Prostate gland (tissue), 2 donors: ENCODE measurements at regions not wholly inside any gene's neighbourhood (a gene's known extent, or its start where the extent isn't known, plus 50 kb on each side); places are given as distances from the start of the nearest gene placed in this dataset.

Source experiments
- POLR2A ChIP-seq: fragments of 450-650 bp; IDR thresholded peaks from one replicate; pipeline ENCODE4 v1.6.1; 2016; ENCODE audit warnings: antibody characterized with exemption, mild to moderate bottlenecking
- TF ChIP-seq, protein P1 (sequence below), 4 experiments: fragments of 200-600 bp in 2 of 4; fragments of 450-650 bp in 2 of 4; sonication (generic) in 2 of 4; IDR thresholded peaks; 1 replicate in 3 of 4; 2 replicates in 1 of 4; pipeline ENCODE4 v1.5.1; 2016 to 2019; ENCODE audit warnings: antibody characterized with exemption in 4 of 4, mild to moderate bottlenecking in 2 of 4, moderate library complexity in 2 of 4

- TF ChIP-seq, protein P1, sequence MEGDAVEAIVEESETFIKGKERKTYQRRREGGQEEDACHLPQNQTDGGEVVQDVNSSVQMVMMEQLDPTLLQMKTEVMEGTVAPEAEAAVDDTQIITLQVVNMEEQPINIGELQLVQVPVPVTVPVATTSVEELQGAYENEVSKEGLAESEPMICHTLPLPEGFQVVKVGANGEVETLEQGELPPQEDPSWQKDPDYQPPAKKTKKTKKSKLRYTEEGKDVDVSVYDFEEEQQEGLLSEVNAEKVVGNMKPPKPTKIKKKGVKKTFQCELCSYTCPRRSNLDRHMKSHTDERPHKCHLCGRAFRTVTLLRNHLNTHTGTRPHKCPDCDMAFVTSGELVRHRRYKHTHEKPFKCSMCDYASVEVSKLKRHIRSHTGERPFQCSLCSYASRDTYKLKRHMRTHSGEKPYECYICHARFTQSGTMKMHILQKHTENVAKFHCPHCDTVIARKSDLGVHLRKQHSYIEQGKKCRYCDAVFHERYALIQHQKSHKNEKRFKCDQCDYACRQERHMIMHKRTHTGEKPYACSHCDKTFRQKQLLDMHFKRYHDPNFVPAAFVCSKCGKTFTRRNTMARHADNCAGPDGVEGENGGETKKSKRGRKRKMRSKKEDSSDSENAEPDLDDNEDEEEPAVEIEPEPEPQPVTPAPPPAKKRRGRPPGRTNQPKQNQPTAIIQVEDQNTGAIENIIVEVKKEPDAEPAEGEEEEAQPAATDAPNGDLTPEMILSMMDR (IDR thresholded peaks at IDR 0.05) = no peak
- no peak for TF ChIP-seq POLR2A
Measured at GRCh38 chr3:181230258-181230657, 240.7 kb upstream of the DNAJC19 start.
